ENCODE measurements at regions not wholly inside any gene's neighbourhood (a gene's known extent, or its start where the extent isn't known, plus 50 kb on each side); places are given as distances from the start of the nearest gene placed in this dataset.

DNA sequence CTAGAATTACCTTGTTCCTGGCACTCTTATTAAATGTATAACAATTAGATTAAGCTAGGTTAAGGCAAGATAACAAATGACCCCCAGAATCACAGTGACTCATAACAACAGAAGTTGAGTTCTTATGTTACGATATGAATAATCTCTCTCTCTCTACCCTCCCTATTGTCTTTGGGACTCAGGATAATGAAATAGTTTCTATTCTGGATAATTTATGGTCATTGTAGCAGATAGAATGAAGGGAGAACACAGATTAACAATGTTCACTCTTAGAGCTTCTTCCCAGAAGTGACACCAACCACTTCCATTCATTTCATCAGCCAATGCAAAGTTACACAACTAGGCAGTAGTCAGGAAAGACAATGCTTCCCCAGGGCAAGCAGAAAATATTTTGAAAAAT is 334.5 kb downstream of the C11orf87 start:
- DNase-seq (ENCODE audit: low read depth): no peak
- TF ChIP-seq, protein P1, sequence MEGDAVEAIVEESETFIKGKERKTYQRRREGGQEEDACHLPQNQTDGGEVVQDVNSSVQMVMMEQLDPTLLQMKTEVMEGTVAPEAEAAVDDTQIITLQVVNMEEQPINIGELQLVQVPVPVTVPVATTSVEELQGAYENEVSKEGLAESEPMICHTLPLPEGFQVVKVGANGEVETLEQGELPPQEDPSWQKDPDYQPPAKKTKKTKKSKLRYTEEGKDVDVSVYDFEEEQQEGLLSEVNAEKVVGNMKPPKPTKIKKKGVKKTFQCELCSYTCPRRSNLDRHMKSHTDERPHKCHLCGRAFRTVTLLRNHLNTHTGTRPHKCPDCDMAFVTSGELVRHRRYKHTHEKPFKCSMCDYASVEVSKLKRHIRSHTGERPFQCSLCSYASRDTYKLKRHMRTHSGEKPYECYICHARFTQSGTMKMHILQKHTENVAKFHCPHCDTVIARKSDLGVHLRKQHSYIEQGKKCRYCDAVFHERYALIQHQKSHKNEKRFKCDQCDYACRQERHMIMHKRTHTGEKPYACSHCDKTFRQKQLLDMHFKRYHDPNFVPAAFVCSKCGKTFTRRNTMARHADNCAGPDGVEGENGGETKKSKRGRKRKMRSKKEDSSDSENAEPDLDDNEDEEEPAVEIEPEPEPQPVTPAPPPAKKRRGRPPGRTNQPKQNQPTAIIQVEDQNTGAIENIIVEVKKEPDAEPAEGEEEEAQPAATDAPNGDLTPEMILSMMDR (conservative IDR thresholded peaks at IDR 0.05; ENCODE audit: low read depth, low read length): no peak

DNA sequence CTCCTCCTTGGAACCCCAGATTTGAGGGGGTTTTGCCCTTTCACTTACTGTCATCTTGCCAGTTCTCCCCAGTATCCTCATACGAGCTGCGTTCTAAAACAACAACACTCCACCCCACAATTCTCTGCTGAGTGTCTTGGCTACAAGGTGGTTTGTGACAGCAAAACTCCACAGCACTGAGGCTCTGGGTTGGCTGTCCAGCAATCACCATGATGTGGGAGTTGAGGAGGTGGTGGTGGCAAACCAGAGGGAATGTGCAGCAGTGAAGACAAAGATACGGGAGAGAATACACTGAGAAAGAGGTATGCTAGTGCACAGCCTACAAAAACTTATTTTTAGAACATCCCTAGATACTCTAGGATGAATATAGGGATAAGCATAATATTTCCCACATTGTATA is 335.0 kb downstream of the C11orf87 start:
- DNase-seq (ENCODE audit: low read depth): no peak
- TF ChIP-seq, protein P1 (conservative IDR thresholded peaks at IDR 0.05; ENCODE audit: low read depth, low read length): no peak
- H3K4me3 ChIP-seq (ENCODE audit: low read length): no peak overlapping the region

More for the DNA sequence above, 334.5 kb downstream of the C11orf87 start:
- H3K4me3 ChIP-seq (ENCODE audit: low read length): no peak overlapping the region

DNA sequence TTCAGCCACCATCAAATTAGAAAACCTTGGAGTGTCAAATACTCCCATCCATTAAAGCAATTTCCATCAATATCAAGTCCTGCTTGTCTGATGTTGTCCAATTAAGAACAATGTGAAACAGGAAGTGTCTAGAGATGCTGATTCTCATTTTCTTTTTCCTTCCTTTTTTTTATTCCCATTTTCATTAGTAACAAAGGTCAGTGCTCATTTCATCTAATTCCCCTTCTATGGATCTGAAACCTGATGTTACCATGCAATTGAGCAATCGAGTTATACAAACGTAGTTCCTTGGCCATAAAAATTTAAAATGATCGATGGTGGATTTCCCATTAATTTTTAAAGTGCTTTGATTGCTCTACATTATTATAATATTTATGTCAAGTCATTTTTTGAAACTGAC is 330.6 kb upstream of the ZC3H12C start:
- TF ChIP-seq, protein P1 (conservative IDR thresholded peaks at IDR 0.05; ENCODE audit: low read depth, low read length): no peak
- H3K4me3 ChIP-seq (ENCODE audit: low read length): no peak overlapping the region
- no peak for DNase-seq (ENCODE audit: low read depth)

DNA sequence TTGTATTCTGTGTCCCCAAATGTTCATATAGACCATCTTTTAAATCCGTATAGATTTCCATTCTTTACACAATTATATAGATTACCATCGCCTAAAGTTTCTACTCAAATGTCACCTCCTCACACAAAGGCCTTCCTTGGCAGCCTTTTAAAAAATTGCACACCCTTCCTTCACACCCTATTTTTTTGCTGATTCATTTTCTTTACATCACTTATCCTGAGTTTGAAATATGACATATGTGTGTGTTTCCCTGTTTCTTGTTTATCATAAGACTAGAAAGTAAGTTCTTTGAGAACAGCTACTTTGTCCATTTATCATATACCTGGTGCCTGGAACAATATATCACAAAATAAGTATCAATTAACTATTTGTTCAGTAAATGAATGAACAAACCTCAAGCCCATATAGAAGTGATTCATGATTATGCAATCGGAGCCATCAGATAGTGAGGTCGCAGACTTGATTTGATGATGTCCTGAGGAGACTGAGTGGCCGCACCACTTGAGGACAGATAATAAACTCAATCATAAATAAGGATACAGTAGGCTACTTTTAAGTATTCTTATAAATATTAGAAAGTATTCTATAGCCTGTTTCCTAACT is 327.4 kb upstream of the ZC3H12C start:
- TF ChIP-seq, protein P1 (conservative IDR thresholded peaks at IDR 0.05; ENCODE audit: low read depth, low read length): no peak
- no peak for DNase-seq (ENCODE audit: low read depth)
- no peak overlapping the region for H3K4me3 ChIP-seq (ENCODE audit: low read length)

DNA sequence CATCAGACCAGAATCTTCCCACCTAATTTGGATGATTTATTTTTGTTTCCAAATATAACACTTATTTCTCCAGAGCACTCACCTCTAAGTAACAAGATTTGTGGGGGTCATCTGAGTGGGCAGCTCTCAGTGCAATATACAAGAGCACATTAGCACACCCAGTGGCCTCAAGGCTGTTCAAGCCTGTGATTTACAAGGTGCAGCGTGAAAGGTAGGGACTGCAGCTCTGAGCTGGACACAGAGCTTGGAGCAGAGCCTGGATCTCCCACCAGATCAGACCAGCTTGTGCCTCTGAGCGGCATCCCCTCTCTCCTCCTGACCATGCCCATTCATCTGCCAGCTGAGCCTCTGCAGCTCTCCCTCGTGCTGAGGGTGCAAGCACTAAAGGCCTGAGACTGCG is 323.3 kb upstream of the ZC3H12C start:
- DNase-seq (ENCODE audit: low read depth): no peak
- TF ChIP-seq, protein P1 (conservative IDR thresholded peaks at IDR 0.05; ENCODE audit: low read depth, low read length): no peak

DNA sequence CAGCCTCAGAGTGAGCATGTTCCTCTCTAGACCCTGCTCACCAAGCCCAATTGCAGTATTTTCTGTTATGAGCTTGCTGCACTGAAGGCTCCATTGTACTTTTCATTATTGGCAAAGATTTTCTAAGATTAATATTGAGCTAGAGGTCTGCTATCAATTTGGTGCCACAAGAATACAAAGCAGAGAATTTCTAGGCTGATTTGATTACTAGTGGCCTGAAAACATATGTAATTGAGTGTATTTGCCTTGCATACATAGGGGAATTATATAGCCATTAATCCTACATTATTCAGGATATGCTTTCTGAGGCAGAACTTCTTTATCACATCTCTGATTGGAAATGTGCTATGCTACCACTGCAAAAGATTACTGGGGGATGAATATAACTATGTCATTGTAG is 322.9 kb upstream of the ZC3H12C start:
- no peak overlapping the region for H3K4me3 ChIP-seq (ENCODE audit: low read length)
- DNase-seq (ENCODE audit: low read depth): no peak
- TF ChIP-seq, protein P1 (conservative IDR thresholded peaks at IDR 0.05; ENCODE audit: low read depth, low read length): no peak

More for the DNA sequence above, 323.3 kb upstream of the ZC3H12C start:
- no peak overlapping the region for H3K4me3 ChIP-seq (ENCODE audit: low read length)

DNA sequence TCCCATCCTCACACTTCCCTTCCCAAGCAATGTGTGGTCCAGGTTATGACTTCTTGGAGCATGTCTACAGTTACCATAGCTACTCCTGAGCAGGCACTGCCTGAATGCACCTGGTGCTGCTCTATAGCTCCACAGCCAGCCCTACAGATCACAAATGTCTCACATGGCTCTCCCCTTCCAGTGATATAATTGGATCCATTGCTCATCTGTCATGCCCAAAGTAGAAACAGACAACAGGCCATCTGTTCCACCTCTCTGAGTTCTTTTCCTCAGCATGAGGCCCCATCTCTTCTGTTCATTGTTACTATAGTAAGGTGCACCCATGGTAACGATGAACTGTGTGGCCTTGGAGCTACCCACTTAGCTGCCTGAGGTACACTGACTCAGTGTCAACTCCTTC is 320.3 kb upstream of the ZC3H12C start:
- no peak overlapping the region for H3K4me3 ChIP-seq (ENCODE audit: low read length)
- no peak for DNase-seq (ENCODE audit: low read depth)
- TF ChIP-seq, protein P1 (conservative IDR thresholded peaks at IDR 0.05; ENCODE audit: low read depth, low read length): no peak

Data from retinal pigment epithelial cell (primary cell).